Testis (tissue), 2 donors: ENCODE measurements at regions not wholly inside any gene's neighbourhood (a gene's known extent, or its start where the extent isn't known, plus 50 kb on each side); places are given as distances from the start of the nearest gene placed in this dataset.

Source experiments
- DNase-seq: peaks from one replicate; pipeline ENCODE4 v3.0.0-alpha.2; 2019
- H3K27ac ChIP-seq, 2 donors: fragments of 200-600 bp; sonication (generic); one replicate each; pipeline ENCODE4 v1.5.1; 2019
- H3K27me3 ChIP-seq: fragments of 200-600 bp; sonication (generic); one replicate; pipeline ENCODE4 v1.5.1; 2019
- H3K36me3 ChIP-seq: fragments of 200-600 bp; sonication (generic); one replicate; pipeline ENCODE4 v1.5.1; 2017; ENCODE audit warnings: low read depth; ENCODE audit errors: missing control alignments
- H3K4me1 ChIP-seq: fragments of 200-600 bp; sonication (generic); one replicate; pipeline ENCODE4 v1.5.1; 2019
- H3K4me3 ChIP-seq, 2 donors: fragments of 200-600 bp; sonication (generic); one replicate each; pipeline ENCODE4 v1.5.1; 2017 to 2019
- H3K9me3 ChIP-seq: fragments of 200-600 bp; sonication (generic); one replicate; pipeline ENCODE4 v1.5.1; 2017
- POLR2A ChIP-seq: fragments of 450-650 bp; IDR thresholded peaks from one replicate; pipeline ENCODE4 v1.6.1; 2017; ENCODE audit warnings: antibody characterized with exemption, mild to moderate bottlenecking, moderate library complexity
- WGBS, 2 donors: methylation state at CpG; one replicate each; pipeline ENCODE4 v1.1.5; 2018; 5-methylcytosine and 5-hydroxymethylcytosine counted together
- intact Hi-C: fragments of 100-400 bp; cut with DNase I; formaldehyde crosslinking; loops from one replicate; pipeline ENCODE4 v1.15.1; 2023; ENCODE audit warnings: low total_unique reads
- TF ChIP-seq, protein P1 (sequence below), 3 experiments: fragments of 450-650 bp in 2 of 3; fragments of 200-600 bp in 1 of 3; sonication (generic) in 1 of 3; IDR thresholded peaks; one replicate each; pipeline ENCODE4 v1.5.1; 2016 to 2019; ENCODE audit warnings: antibody characterized with exemption in 3 of 3, mild to moderate bottlenecking in 2 of 3, moderate library complexity in 1 of 3

DNA sequence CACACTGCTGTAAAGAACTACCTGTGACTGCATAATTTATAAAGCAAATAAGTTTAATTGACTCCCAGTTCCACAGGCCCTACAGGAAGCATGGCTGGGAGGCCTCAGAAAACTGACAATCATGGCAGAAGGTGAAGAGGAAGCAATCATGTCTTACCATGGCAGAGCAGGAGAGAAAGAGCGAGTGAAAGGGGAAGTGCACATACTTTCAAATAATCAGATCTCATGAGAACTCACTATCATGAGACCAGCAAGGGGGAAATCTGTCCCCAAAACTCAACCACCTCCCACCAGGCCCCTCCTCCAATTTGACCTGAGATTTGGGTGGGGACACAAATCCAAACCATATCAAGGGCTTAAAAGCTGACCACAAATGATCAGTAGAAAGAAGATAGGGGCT lies 493.2 kb downstream of the PTPRC start:
- H3K4me1 ChIP-seq = no peaks in the 10 kb centered on the region
- no peaks in the 10 kb centered on the region for H3K36me3 ChIP-seq
- H3K4me3 ChIP-seq = no peak overlapping the region
- H3K9me3 ChIP-seq = no peaks in the 10 kb centered on the region
- 87 to 96% methylated on average over 1 of the region's 1 CpG for WGBS, 2 donors
- no peaks in the 10 kb centered on the region for H3K27me3 ChIP-seq
- no peak overlapping the region for H3K27ac ChIP-seq
- TF ChIP-seq, protein P1, sequence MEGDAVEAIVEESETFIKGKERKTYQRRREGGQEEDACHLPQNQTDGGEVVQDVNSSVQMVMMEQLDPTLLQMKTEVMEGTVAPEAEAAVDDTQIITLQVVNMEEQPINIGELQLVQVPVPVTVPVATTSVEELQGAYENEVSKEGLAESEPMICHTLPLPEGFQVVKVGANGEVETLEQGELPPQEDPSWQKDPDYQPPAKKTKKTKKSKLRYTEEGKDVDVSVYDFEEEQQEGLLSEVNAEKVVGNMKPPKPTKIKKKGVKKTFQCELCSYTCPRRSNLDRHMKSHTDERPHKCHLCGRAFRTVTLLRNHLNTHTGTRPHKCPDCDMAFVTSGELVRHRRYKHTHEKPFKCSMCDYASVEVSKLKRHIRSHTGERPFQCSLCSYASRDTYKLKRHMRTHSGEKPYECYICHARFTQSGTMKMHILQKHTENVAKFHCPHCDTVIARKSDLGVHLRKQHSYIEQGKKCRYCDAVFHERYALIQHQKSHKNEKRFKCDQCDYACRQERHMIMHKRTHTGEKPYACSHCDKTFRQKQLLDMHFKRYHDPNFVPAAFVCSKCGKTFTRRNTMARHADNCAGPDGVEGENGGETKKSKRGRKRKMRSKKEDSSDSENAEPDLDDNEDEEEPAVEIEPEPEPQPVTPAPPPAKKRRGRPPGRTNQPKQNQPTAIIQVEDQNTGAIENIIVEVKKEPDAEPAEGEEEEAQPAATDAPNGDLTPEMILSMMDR (IDR thresholded peaks at IDR 0.05) = no peak
- no peak for TF ChIP-seq POLR2A
- no peak for DNase-seq
- intact Hi-C loops = no loop called here

DNA sequence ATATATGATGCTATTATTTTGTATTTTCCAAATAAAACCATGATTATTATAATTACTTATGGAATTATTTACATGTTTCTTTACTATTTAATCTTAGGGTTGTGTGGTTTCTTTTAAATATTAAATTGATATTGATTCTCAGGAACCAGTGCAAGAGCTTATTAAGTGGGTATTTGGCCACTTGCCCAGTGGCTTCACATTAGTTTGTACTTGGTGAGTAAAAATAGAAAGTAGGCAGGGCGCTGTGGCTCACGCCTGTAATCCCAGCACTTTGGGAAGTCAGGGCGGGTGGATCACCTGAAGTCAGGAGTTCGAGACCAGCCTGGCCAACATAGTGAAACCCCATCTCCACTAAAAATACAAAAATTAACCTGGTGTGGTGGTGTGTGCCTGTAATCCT lies 497.1 kb downstream of the PTPRC start:
- TF ChIP-seq, protein P1 (IDR thresholded peaks at IDR 0.05) = no peak
- TF ChIP-seq POLR2A = no peak
- H3K9me3 ChIP-seq = no peaks in the 10 kb centered on the region
- no peak overlapping the region for H3K4me3 ChIP-seq
- H3K27me3 ChIP-seq = no peaks in the 10 kb centered on the region
- no peak for DNase-seq
- no peaks in the 10 kb centered on the region for H3K36me3 ChIP-seq
- 88 to 98% methylated on average over 4 of the region's 4 CpGs for WGBS, 2 donors
- no peaks in the 10 kb centered on the region for H3K4me1 ChIP-seq
- no peak overlapping the region for H3K27ac ChIP-seq
- intact Hi-C loops = no loop called here

DNA sequence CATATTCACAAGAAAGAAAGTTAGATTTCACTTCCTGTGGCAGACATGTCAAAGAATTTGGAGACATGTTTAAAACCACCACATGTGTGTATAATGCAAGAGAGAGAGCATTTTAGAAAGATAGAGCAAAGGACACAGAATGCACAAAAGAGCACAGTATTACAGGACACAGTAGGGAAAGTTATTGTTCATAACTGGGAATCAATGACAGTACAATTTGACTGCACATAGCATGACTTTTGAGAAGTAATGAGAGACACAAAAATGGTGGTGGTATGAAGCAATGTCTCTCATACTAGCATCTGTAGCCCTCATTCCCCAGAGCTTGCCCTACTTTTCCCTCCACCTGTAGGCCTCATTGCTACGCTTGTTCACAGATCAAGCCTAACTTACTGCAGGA lies 499.2 kb downstream of the PTPRC start:
- no peaks in the 10 kb centered on the region for H3K9me3 ChIP-seq
- no peaks in the 10 kb centered on the region for H3K36me3 ChIP-seq
- 97 to 100% methylated on average over 1 of the region's 1 CpG for WGBS, 2 donors
- H3K4me1 ChIP-seq = no peaks in the 10 kb centered on the region
- no peak overlapping the region for H3K4me3 ChIP-seq
- H3K27ac ChIP-seq = no peak overlapping the region
- no peak for DNase-seq
- TF ChIP-seq, protein P1 (IDR thresholded peaks at IDR 0.05) = no peak
- no peak for TF ChIP-seq POLR2A
- H3K27me3 ChIP-seq = no peaks in the 10 kb centered on the region
- intact Hi-C loops = no loop called here

DNA sequence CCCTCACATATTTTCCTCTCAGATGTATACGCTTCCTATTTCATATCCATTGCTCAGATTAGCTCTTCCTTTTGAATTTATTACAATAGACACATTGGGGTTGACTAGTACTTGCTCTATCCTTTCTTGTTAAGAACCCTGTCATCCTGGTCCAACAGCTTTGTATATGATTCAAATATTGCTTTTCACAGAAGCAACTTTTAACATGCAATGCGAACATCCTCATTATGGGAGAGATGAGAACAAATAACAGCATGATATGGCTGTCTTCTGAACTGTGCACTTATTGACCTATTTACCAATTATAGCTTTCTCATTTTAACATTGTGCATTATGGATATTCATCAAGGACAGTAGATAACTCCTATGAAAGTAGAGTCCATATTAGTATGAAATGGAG lies 510.8 kb downstream of the PTPRC start:
- Histone ChIP-seq H3K4me3 (no peak overlapping the region), H3K27me3 (no peaks in the 10 kb centered on the region), H3K27ac (no peak overlapping the region), H3K4me1 (peaks cover 4% of the 10 kb centered on the region), H3K9me3 (no peaks in the 10 kb centered on the region), H3K36me3 (no peaks in the 10 kb centered on the region)
- WGBS, 2 donors = 85 to 92% methylated on average over 2 of the region's 2 CpGs
- no peak for DNase-seq
- TF ChIP-seq POLR2A = no peak
- intact Hi-C loops = no loop called here

DNA sequence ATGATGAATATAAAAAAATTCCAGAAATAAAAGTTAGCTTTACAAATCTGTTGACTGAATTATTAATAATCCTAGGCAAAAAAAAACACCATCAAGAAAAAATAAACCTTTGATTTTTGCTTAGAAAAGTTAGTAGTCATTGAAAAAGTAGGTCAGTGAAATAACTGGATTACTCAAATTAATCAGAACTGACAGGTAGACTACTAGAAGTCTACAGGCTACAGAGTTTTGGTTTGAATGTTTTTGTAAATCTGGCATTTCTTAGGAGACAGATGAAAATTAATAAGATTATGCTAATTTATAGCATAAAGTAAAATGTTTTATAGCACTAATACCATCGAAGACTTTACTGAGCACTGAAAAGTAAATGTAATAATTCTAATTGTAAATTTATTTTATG lies 511.9 kb downstream of the PTPRC start:
- no peaks in the 10 kb centered on the region for H3K9me3 ChIP-seq
- H3K27me3 ChIP-seq = no peaks in the 10 kb centered on the region
- no peak overlapping the region for H3K4me3 ChIP-seq
- no peaks in the 10 kb centered on the region for H3K36me3 ChIP-seq
- whole genome bisulfite sequencing, 2 donors = 91 to 97% methylated on average over 1 of the region's 1 CpG
- no peak for DNase-seq
- H3K4me1 ChIP-seq = peaks cover 4% of the 10 kb centered on the region
- intact Hi-C loops = no loop called here
- TF ChIP-seq, protein P1 (IDR thresholded peaks at IDR 0.05) = no peak
- TF ChIP-seq POLR2A = no peak
- no peak overlapping the region for H3K27ac ChIP-seq
